Activated CD4-positive, alpha-beta T cell treated with anti-CD3 and anti-CD28 coated beads, Interleukin-2, amount 50 U/mL, for 16 hours (primary cell): ENCODE measurements at regions not wholly inside any gene's neighbourhood (a gene's known extent, or its start where the extent isn't known, plus 50 kb on each side); places are given as distances from the start of the nearest gene placed in this dataset.

Experiments used
- DNase-seq: peaks from one replicate; pipeline ENCODE4 v3.0.0-alpha.2; 2020

DNA sequence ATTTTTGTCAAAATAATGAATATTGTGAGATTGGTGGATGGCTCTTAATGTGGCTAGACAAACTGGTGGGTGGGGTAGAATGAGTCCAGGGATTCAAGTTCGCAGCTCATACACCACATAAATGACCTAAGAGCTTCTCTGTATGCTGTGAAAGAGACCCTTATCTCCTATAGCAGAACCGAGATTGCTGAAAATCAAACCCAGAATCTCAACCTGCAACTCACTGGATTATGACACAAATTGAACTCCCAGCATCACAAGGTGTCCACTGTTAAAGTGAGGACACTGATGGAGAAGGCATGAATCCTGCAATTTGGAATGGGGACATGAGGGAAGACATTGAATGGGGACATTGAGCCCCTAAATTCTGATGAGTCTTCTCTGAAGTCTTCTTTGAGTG, 51.3 kb upstream of the CNKSR3 start:
- DNase-seq: no peak

- DNase-seq: no peak
Observed at GRCh38 chr6:154565331-154565730, 54.8 kb upstream of the CNKSR3 start.

DNA sequence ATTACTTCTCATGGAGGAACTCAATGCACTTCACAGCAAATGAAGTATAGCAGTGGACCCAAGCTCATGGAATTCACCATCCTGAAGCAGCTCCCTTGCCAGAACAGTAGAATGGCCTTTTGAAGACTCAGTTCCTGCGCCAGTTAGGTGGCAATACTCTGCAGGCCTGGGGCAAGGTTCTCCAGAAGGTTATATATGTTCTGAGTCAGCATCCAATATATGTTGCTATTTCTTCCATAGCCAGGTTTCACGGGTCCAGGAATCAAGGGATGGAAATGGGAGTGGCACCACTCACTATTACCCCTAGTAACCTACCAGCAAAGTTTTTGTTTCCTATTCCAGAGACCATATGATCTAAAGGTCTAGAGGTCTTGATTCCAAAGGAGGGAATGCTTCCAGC, 56.4 kb upstream of the CNKSR3 start:
- no peak for DNase-seq

- DNase-seq: no peak
Observed at GRCh38 chr6:154567695-154568220, 57.3 kb upstream of the CNKSR3 start.

DNA sequence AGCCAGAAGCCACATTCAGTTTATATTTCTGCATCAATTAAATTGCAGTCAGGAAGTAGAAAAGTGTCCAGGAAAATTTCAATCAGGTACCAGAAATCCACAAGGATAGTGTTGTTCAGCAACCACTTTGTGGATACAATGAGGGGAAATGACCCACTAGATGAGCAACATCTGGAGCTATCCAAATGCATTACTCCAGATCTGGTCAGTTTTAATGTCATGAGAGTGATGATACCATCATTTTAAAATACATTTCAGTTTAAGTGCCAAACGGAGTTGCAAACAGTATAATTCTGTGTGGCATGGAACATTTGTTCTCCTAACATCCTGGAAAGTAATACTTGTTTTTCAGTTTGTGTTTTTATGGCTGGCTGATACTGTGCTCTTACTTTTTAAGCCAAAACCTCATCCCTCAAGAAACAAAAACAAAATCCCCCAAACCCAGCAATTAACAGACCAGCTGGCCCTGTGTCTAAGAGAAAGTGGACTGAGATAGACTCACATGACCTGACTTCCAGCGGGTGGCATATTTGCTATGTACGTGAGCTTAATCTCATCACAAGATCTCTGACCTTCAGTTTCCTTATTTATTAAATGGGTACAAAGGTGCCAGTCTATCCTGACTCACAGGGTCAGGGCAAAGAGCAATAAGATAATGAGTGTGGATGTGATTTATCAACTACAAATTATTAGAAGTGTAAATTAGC, 58.8 kb upstream of the CNKSR3 start:
- no peak for DNase-seq

GRCh38 chr6:154570505-154570904, 60.0 kb upstream of the CNKSR3 start:
- DNase-seq: no peak

GRCh38 chr6:154572556-154572955, 62.1 kb upstream of the CNKSR3 start:
- DNase-seq: no peak

DNA sequence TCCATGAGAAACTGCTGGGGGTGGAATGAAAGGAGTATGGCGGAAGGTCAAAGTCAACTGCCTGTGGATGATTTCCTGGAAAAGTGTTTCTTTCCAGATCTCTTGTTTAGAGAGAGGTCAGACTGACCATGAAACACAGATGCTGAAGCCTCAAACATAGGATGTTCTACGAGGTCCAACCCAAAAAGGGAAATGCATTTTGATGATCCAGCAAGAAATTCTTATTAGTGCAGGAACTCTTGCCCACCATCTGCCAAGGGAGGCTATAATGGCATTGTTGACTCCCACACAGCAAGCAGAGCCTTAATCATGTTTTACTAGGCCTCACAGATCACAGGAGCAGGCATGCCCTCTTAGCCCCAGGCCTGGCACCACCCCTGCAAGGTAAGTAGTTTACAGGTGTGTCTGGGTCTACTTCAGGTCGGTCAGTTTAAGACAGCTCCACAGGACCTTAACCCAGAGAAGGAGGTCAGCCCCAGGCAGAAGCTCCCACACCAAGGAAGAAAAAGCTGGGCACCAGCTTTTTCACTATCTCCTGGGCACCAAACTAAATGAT, 67.6 kb upstream of the CNKSR3 start:
- no peak for DNase-seq

DNA sequence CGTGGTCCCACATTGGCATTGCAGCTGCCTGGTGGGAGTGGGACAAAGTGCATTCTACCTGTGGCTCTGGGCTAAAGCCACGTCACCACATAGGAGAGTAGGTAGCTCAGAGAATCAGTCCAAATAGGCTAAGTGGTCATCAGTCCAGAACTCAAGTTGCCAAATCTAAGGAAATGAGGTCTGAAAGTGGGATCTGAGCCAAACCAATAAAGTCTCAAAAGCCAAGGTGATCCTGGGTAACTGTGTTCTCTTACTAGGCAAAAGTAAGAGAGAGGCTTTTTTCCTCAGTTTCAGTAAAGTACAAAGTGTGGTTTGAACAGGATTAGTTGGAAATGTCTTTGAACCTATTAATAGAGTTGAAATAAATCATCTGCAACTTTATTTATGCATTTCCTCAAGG, 68.6 kb upstream of the CNKSR3 start:
- DNase-seq: no peak

GRCh38 chr6:154579485-154579884, 69.0 kb upstream of the CNKSR3 start:
- no peak for DNase-seq

GRCh38 chr6:154580397-154581135, 70.1 kb upstream of the CNKSR3 start:
- DNase-seq: no peak

- DNase-seq: no peak
Observed at GRCh38 chr6:154582696-154583095, 72.2 kb upstream of the CNKSR3 start.

- no peak for DNase-seq
Observed at GRCh38 chr6:154583546-154584188, 73.2 kb upstream of the CNKSR3 start.

DNA sequence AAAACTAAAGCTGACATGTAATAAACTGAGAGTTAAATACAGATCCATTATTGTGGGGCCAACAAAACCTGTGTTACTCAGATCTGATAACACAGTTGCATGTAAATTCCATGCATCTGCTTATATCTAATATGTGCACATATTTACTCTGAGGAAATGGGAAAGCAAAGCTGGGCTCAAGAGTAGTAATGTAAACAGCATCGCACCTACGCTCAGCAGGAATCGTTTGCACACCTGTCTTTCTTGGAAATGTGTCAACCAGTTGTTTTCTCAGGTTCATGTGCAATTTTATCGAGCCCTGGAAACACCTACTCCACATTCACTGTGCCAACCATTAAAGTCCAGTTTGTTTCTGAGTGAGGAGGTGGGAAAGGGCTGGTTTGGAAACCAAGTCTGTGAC, 80.3 kb upstream of the CNKSR3 start:
- DNase-seq: no peak

DNA sequence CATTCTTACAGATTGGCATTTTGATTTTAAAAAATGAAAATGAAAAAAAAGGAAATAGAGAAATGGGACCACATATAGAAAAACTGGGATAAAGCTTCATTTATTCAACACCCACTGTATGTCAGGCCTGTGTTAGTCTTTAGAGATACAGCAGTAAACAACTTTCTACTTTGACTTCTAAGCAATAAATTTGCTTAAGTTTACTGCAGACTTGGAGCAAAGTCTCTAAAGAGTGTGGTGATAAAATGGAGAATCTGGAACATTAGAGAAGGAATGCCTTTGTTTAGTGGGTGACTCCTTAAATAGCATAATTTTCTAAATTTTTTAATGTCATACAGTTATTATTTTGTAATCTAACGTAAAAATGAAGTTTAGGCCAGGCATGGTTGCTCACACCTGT, 80.7 kb upstream of the CNKSR3 start:
- no peak for DNase-seq

DNA sequence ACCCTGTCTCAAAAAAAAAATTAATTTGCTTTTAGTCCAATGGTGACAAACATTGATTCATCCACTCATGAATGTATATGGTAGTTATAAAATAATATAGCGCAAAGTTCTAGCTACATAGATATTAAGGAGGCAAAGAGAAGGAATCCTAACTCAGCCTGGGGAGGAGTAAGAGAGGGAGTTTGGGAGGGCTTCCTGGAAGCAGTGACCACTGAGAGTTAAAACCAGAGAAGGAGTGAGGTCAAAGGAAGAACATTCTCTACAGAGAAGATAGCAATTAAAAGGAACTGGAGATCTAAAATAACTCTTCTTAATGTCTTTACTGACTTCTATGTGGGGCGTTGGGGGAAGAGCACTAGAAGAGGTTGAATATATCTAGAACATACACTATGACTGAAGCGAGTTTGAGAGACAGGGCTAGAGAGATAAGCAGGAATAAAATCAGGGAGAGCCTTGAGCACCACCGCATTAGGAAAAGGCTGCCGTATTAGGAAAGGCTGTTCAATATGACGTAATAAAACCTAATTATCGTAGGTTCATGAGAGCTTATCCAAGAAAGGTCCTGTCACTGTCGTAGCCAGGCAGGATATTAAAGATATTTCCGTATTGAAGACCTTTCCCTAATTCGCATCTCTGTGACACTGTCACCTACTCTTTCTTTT, 81.8 kb upstream of the CNKSR3 start:
- DNase-seq: no peak

DNA sequence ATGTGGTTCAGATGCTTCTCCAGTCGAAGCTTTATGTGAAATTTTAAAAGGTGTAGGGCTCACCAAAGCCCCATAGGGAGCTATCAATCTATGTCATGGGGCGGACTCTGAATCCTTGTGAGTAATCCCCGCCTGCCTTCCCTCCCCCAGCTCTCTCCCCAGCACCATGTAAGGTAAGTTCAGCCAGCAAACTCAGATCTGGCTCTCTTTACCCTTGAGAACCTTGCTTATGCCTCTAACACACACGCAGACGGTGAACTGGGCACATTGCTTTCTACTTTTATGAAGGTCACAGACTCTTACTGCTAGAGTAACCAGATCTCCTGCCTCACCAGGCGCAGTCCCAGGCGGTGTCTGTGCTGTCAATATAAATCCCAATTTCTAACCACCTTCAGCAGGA, 82.6 kb upstream of the CNKSR3 start:
- no peak for DNase-seq

GRCh38 chr6:154594496-154595198, 84.2 kb upstream of the CNKSR3 start:
- no peak for DNase-seq

GRCh38 chr6:154595538-154595937, 85.1 kb upstream of the CNKSR3 start:
- no peak for DNase-seq

DNA sequence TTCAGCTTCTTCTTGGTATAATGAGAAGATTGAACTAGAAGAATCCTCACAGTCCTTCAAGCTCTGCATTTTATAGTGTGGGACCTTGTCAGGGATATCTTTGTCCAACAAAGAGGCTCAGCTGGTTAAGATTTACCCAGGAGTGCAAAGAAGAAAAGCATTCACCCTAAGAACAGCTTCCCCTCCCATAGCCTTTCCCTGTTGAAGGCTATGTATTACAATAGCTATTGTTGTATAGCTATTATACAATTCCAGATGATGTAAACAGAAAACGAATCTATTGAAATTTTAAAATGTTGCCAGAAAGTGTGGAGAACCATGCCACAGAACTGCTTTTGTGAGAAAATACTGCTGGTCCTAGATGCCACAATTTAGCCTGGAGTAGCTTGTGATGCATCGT, 85.5 kb upstream of the CNKSR3 start:
- no peak for DNase-seq

GRCh38 chr6:154596701-154597100, 86.2 kb upstream of the CNKSR3 start:
- DNase-seq: no peak

DNA sequence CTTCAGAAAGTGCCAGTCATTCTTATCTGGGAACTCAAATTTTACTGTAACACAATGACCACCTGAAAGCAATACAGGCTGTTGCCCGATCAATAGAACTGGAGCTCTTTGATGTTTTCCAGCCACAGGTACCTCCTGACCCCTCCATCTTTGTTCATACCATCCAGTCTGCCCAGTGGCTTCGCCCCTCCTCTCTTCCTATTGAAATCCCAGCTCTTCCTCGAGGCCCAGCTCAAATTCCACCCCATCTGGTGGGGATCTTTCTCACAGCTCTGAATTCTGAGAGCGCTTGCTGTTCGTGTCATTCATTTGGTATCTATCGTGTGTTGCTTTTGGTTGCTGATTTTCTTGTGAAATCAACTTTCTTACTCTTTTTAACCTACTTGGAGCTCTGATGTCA, 87.9 kb upstream of the CNKSR3 start:
- DNase-seq: no peak
